Epidermal melanocyte (primary cell): ENCODE measurements at regions not wholly inside any gene's neighbourhood (a gene's known extent, or its start where the extent isn't known, plus 50 kb on each side); places are given as distances from the start of the nearest gene placed in this dataset.

Experiments
- DNase-seq: peaks from one replicate; pipeline ENCODE4 v3.0.0; 2011; ENCODE audit warnings: low spot score; ENCODE audit not compliant: insufficient read length

- peak; percentile 20 for DNase-seq
Measured at GRCh38 chr20:12638633-12639312, 370.0 kb upstream of the SPTLC3 start.

- DNase-seq, result no peak
Measured at GRCh38 chr20:12640251-12640650, 368.5 kb upstream of the SPTLC3 start.

GRCh38 chr20:12641619-12642018 lies 367.2 kb upstream of the SPTLC3 start:
- DNase-seq, result no peak

GRCh38 chr20:12644461-12644860 lies 364.3 kb upstream of the SPTLC3 start:
- no peak for DNase-seq

GRCh38 chr20:12649234-12649633 lies 359.5 kb upstream of the SPTLC3 start:
- DNase-seq, result no peak

GRCh38 chr20:12653642-12654041 lies 355.1 kb upstream of the SPTLC3 start:
- no peak for DNase-seq

- DNase-seq, result no peak
Measured at GRCh38 chr20:12659942-12660341, 348.8 kb upstream of the SPTLC3 start.

- DNase-seq, result no peak
Measured at GRCh38 chr20:12660918-12661317, 347.9 kb upstream of the SPTLC3 start.

GRCh38 chr20:12670301-12670700 lies 338.5 kb upstream of the SPTLC3 start:
- DNase-seq, result no peak

GRCh38 chr20:12673352-12673751 lies 335.4 kb upstream of the SPTLC3 start:
- no peak for DNase-seq

- DNase-seq, result no peak
Measured at GRCh38 chr20:12677925-12678324, 330.8 kb upstream of the SPTLC3 start.

GRCh38 chr20:12679447-12679846 lies 329.3 kb upstream of the SPTLC3 start:
- DNase-seq, result no peak

- no peak for DNase-seq
Measured at GRCh38 chr20:12682613-12683012, 326.2 kb upstream of the SPTLC3 start.

GRCh38 chr20:12687476-12687875 lies 321.3 kb upstream of the SPTLC3 start:
- no peak for DNase-seq

GRCh38 chr20:12695937-12696336 lies 312.8 kb upstream of the SPTLC3 start:
- DNase-seq, result no peak

GRCh38 chr20:12698817-12699216 lies 310.0 kb upstream of the SPTLC3 start:
- DNase-seq, result no peak

- DNase-seq, result no peak
Measured at GRCh38 chr20:12699374-12700228, 309.2 kb upstream of the SPTLC3 start.

- no peak for DNase-seq
Measured at GRCh38 chr20:12700701-12701100, 308.1 kb upstream of the SPTLC3 start.

- DNase-seq, result no peak
Measured at GRCh38 chr20:12702312-12702711, 306.5 kb upstream of the SPTLC3 start.

GRCh38 chr20:12715371-12715770 lies 293.4 kb upstream of the SPTLC3 start:
- no peak for DNase-seq

- DNase-seq, result no peak
Measured at GRCh38 chr20:12715991-12716680, 292.6 kb upstream of the SPTLC3 start.

- DNase-seq, result no peak
Measured at GRCh38 chr20:12717061-12717460, 291.7 kb upstream of the SPTLC3 start.
